Ureter (tissue), 1 donor: ENCODE measurements at regions not wholly inside any gene's neighbourhood (a gene's known extent, or its start where the extent isn't known, plus 50 kb on each side); places are given as distances from the start of the nearest gene placed in this dataset.
"Not testable (repeated sequence)": the region's sequence is repeated elsewhere in the genome, so short reads cannot be mapped to it uniquely, and the experiment has no call there.

Source experiments
- DNase-seq: peaks from one replicate; pipeline ENCODE4 v3.0.0-alpha.2; 2020; ENCODE audit warnings: low spot score
- donor health status: DM: yes; HTN: yes; CAD: no.

GRCh38 chr7:125256446-125256845 lies 326.8 kb upstream of the POT1 start:
- DNase-seq: no peak

GRCh38 chr7:125255810-125256209 lies 326.2 kb upstream of the POT1 start:
- DNase-seq: no peak

GRCh38 chr7:125254566-125254965 lies 324.9 kb upstream of the POT1 start:
- DNase-seq: no peak

GRCh38 chr7:125253452-125254190 lies 324.0 kb upstream of the POT1 start:
- DNase-seq: no peak

- DNase-seq: no peak
Measured at GRCh38 chr7:125247514-125248098, 318.0 kb upstream of the POT1 start.

GRCh38 chr7:125246706-125247105 lies 317.1 kb upstream of the POT1 start:
- no peak for DNase-seq

- no peak for DNase-seq
Measured at GRCh38 chr7:125241548-125241947, 311.9 kb upstream of the POT1 start.

- no peak for DNase-seq
Measured at GRCh38 chr7:125222596-125222995, 293.0 kb upstream of the POT1 start.

GRCh38 chr7:125218076-125218475 lies 288.5 kb upstream of the POT1 start:
- no peak for DNase-seq

GRCh38 chr7:125201002-125201401 lies 271.4 kb upstream of the POT1 start:
- DNase-seq: no peak

GRCh38 chr7:125197731-125198393 lies 268.2 kb upstream of the POT1 start:
- no peak for DNase-seq

GRCh38 chr7:125195156-125195555 lies 265.5 kb upstream of the POT1 start:
- DNase-seq: no peak

GRCh38 chr7:125193263-125193662 lies 263.6 kb upstream of the POT1 start:
- DNase-seq: no peak

GRCh38 chr7:125184801-125185200 lies 255.2 kb upstream of the POT1 start:
- no peak for DNase-seq

- DNase-seq: not testable (repeated sequence)
Measured at GRCh38 chr7:125181569-125182267, 252.1 kb upstream of the POT1 start.

GRCh38 chr7:125173571-125173970 lies 243.9 kb upstream of the POT1 start:
- no peak for DNase-seq

- no peak for DNase-seq
Measured at GRCh38 chr7:125169088-125169487, 239.5 kb upstream of the POT1 start.

GRCh38 chr7:125154930-125155329 lies 225.3 kb upstream of the POT1 start:
- no peak for DNase-seq

- DNase-seq: no peak
Measured at GRCh38 chr7:125149151-125149550, 219.5 kb upstream of the POT1 start.

- DNase-seq: no peak
Measured at GRCh38 chr7:125147047-125147446, 217.4 kb upstream of the POT1 start.

- DNase-seq: no peak
Measured at GRCh38 chr7:125136755-125137532, 207.3 kb upstream of the POT1 start.

- DNase-seq: no peak
Measured at GRCh38 chr7:125136341-125136740, 206.7 kb upstream of the POT1 start.
